Osteoblast (primary cell): ENCODE measurements at regions not wholly inside any gene's neighbourhood (a gene's known extent, or its start where the extent isn't known, plus 50 kb on each side); places are given as distances from the start of the nearest gene placed in this dataset.

Source experiments
- DNase-seq: peaks from one replicate; pipeline ENCODE4 v3.0.0; 2011; ENCODE audit warnings: low spot score, mixed read lengths; ENCODE audit not compliant: insufficient read length; ENCODE audit errors: missing footprints
- H2AFZ ChIP-seq: 2 replicates; pipeline ENCODE4 v1.6.0; 2011; ENCODE audit warnings: mild to moderate bottlenecking, low read length
- H3K27ac ChIP-seq: 2 replicates; pipeline ENCODE4 v1.5.1; 2011; ENCODE audit warnings: mild to moderate bottlenecking, low read depth, low read length, moderate library complexity
- H3K27me3 ChIP-seq: 2 replicates; pipeline ENCODE4 v1.6.0; 2012; ENCODE audit warnings: mild to moderate bottlenecking, control low read depth, inconsistent platforms, low read length, moderate library complexity; ENCODE audit not compliant: insufficient read depth
- H3K36me3 ChIP-seq: 2 replicates; pipeline ENCODE4 v1.5.1; 2011; ENCODE audit warnings: mild to moderate bottlenecking, low read length, control low read depth, moderate library complexity; ENCODE audit not compliant: insufficient read depth
- H3K4me1 ChIP-seq: 2 replicates; pipeline ENCODE4 v1.5.1; 2011; ENCODE audit warnings: mild to moderate bottlenecking, low read length, control low read depth, moderate library complexity; ENCODE audit not compliant: insufficient read depth
- H3K4me2 ChIP-seq: 2 replicates; pipeline ENCODE4 v1.6.0; 2011; ENCODE audit warnings: mild to moderate bottlenecking, low read length; ENCODE audit not compliant: insufficient read depth
- H3K4me3 ChIP-seq: fragments of 200-600 bp; sonication (generic); 3 replicates; pipeline ENCODE4 v1.5.1; 2012; ENCODE audit warnings: mild to moderate bottlenecking, low read length, inconsistent platforms; ENCODE audit not compliant: insufficient read depth
- H3K79me2 ChIP-seq: 2 replicates; pipeline ENCODE4 v1.6.0; 2012; ENCODE audit warnings: mild to moderate bottlenecking, low read length, control low read depth, inconsistent platforms; ENCODE audit not compliant: insufficient read depth
- H3K9me3 ChIP-seq: 2 replicates; pipeline ENCODE4 v1.5.1; 2011; ENCODE audit warnings: low read depth, low read length, control low read depth
- H4K20me1 ChIP-seq: 2 replicates; pipeline ENCODE4 v1.6.0; 2012; ENCODE audit warnings: mild to moderate bottlenecking, low read length, control low read depth; ENCODE audit not compliant: insufficient read depth
- CTCF ChIP-seq: IDR thresholded peaks from 2 replicates; pipeline ENCODE4 v1.5.1; 2011; ENCODE audit warnings: mild to moderate bottlenecking, low read depth, low read length, moderate library complexity; ENCODE audit errors: extremely low read depth

GRCh38 chrX:69369999-69370398 lies 134.1 kb upstream of the NALF2 start:
- no peaks in the 10 kb centered on the region for H3K79me2 ChIP-seq
- no peak overlapping the region for H3K27ac ChIP-seq
- no peaks in the 10 kb centered on the region for H4K20me1 ChIP-seq
- no peaks in the 10 kb centered on the region for H3K9me3 ChIP-seq
- H3K4me1 ChIP-seq = no peaks in the 10 kb centered on the region
- TF ChIP-seq CTCF = no peak
- no peak for DNase-seq
- H3K4me3 ChIP-seq = no peak overlapping the region
- no peak overlapping the region for H2AFZ ChIP-seq
- peaks cover 30% of the 10 kb centered on the region for H3K27me3 ChIP-seq
- no peak overlapping the region for H3K4me2 ChIP-seq
- H3K36me3 ChIP-seq = no peaks in the 10 kb centered on the region

GRCh38 chrX:69366183-69366582 lies 137.9 kb upstream of the NALF2 start:
- peaks cover 5% of the 10 kb centered on the region for H3K27me3 ChIP-seq
- H4K20me1 ChIP-seq = no peaks in the 10 kb centered on the region
- TF ChIP-seq CTCF = no peak
- H3K4me2 ChIP-seq = no peak overlapping the region
- H3K79me2 ChIP-seq = no peaks in the 10 kb centered on the region
- H2AFZ ChIP-seq = no peak overlapping the region
- no peaks in the 10 kb centered on the region for H3K36me3 ChIP-seq
- no peaks in the 10 kb centered on the region for H3K9me3 ChIP-seq
- H3K4me1 ChIP-seq = peaks cover 10% of the 10 kb centered on the region
- no peak overlapping the region for H3K4me3 ChIP-seq
- no peak for DNase-seq
- no peak overlapping the region for H3K27ac ChIP-seq

- no peak for DNase-seq
These were observed 138.4 kb upstream of the NALF2 start for GRCh38 chrX:69365755-69366154.

DNA sequence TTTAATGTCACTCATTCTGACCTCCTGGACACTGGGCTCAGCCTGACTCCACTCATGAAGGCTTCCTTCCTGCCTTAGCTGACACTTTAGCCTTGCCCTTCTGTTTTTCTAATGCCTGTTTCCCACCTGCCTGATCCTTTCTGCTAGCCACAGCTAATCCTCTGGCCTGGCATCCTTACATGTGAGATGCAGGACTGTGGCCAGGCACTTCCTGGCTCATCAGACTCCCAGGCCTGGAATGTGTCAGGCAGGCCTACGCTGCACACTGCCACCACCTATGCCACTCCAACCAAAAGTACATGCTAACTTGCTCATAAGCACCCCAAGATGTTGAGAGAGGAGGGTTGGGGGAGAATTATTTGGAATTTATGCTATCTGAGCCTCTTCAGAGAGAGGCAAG lies 138.8 kb upstream of the NALF2 start:
- Histone ChIP-seq H3K9me3 (no peaks in the 10 kb centered on the region), H4K20me1 (no peaks in the 10 kb centered on the region), H3K4me3 (no peak overlapping the region), H3K4me1 (peaks cover 18% of the 10 kb centered on the region), H3K36me3 (no peaks in the 10 kb centered on the region), H2AFZ (no peak overlapping the region), H3K79me2 (no peaks in the 10 kb centered on the region), H3K27ac (no peak overlapping the region), H3K4me2 (no peak overlapping the region), H3K27me3 (peaks cover 3% of the 10 kb centered on the region)
- no peak for TF ChIP-seq CTCF
- DNase-seq = no peak

More at GRCh38 chrX:69365755-69366154, 138.4 kb upstream of the NALF2 start:
- Histone ChIP-seq H3K4me2 (no peak overlapping the region), H3K36me3 (no peaks in the 10 kb centered on the region), H3K27me3 (peaks cover 4% of the 10 kb centered on the region), H3K4me3 (no peak overlapping the region), H3K27ac (no peak overlapping the region), H2AFZ (no peak overlapping the region), H3K79me2 (no peaks in the 10 kb centered on the region), H3K9me3 (no peaks in the 10 kb centered on the region), H4K20me1 (no peaks in the 10 kb centered on the region), H3K4me1 (peaks cover 14% of the 10 kb centered on the region)
- no peak for TF ChIP-seq CTCF
